ENCODE measurements at regions not wholly inside any gene's neighbourhood (a gene's known extent, or its start where the extent isn't known, plus 50 kb on each side); places are given as distances from the start of the nearest gene placed in this dataset.

GRCh38 chr15:93527374-93528050, 438.5 kb upstream of the RGMA start:
- no peak overlapping the region for H3K4me3 ChIP-seq
- H3K36me3 ChIP-seq = no peaks in the 10 kb centered on the region
- ATAC-seq = no peak
- no peaks in the 10 kb centered on the region for H3K4me1 ChIP-seq
- TF ChIP-seq, protein P1, sequence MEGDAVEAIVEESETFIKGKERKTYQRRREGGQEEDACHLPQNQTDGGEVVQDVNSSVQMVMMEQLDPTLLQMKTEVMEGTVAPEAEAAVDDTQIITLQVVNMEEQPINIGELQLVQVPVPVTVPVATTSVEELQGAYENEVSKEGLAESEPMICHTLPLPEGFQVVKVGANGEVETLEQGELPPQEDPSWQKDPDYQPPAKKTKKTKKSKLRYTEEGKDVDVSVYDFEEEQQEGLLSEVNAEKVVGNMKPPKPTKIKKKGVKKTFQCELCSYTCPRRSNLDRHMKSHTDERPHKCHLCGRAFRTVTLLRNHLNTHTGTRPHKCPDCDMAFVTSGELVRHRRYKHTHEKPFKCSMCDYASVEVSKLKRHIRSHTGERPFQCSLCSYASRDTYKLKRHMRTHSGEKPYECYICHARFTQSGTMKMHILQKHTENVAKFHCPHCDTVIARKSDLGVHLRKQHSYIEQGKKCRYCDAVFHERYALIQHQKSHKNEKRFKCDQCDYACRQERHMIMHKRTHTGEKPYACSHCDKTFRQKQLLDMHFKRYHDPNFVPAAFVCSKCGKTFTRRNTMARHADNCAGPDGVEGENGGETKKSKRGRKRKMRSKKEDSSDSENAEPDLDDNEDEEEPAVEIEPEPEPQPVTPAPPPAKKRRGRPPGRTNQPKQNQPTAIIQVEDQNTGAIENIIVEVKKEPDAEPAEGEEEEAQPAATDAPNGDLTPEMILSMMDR (IDR thresholded peaks at IDR 0.05) = no peak
- intact Hi-C loops (cut with DNase I) = no loop called here
- no peak overlapping the region for H3K27ac ChIP-seq
- no peak for DNase-seq
- 74 to 79% methylated on average over 5 of the region's 5 CpGs for WGBS, 2 donors
- no peaks in the 10 kb centered on the region for H3K9me3 ChIP-seq
- H3K27me3 ChIP-seq = peaks cover 0 to 6% (median 0%) of the 10 kb centered on the region in 7 donors

GRCh38 chr15:93524432-93524831, 435.4 kb upstream of the RGMA start:
- Histone ChIP-seq H3K4me3 (no peak overlapping the region), H3K9me3 (no peaks in the 10 kb centered on the region), H3K4me1 (no peaks in the 10 kb centered on the region), H3K27ac (no peak overlapping the region), H3K36me3 (no peaks in the 10 kb centered on the region), H3K27me3 (peaks cover 0 to 6% (median 0%) of the 10 kb centered on the region in 7 donors)
- DNase-seq (no peak), ATAC-seq (no peak)
- intact Hi-C loops (cut with DNase I) = no loop called here
- TF ChIP-seq, protein P1 (IDR thresholded peaks at IDR 0.05) = no peak
- WGBS, 2 donors = 80 to 82% methylated on average over 6 of the region's 6 CpGs

GRCh38 chr15:93523481-93523880, 434.5 kb upstream of the RGMA start:
- no peak overlapping the region for H3K4me3 ChIP-seq
- no peaks in the 10 kb centered on the region for H3K9me3 ChIP-seq
- 67 to 73% methylated on average over 7 of the region's 7 CpGs for whole genome bisulfite sequencing, 2 donors
- H3K36me3 ChIP-seq = no peaks in the 10 kb centered on the region
- H3K4me1 ChIP-seq = no peaks in the 10 kb centered on the region
- intact Hi-C loops (cut with DNase I) = no loop called here
- H3K27me3 ChIP-seq = peaks cover 0 to 6% (median 0%) of the 10 kb centered on the region in 7 donors
- no peak overlapping the region for H3K27ac ChIP-seq
- TF ChIP-seq, protein P1 (IDR thresholded peaks at IDR 0.05) = no peak
- no peak for ATAC-seq
- DNase-seq = no peak

GRCh38 chr15:93520206-93520605, 431.2 kb upstream of the RGMA start:
- intact Hi-C loops (cut with DNase I) = no loop called here
- Histone ChIP-seq H3K27ac (no peak overlapping the region), H3K4me1 (peaks cover 0 to 12% (median 8%) of the 10 kb centered on the region in 9 donors), H3K27me3 (peaks cover 0 to 6% (median 0%) of the 10 kb centered on the region in 7 donors), H3K4me3 (no peak overlapping the region), H3K9me3 (no peaks in the 10 kb centered on the region), H3K36me3 (no peaks in the 10 kb centered on the region)
- ATAC-seq (peak in 1 of 8 donors; percentile 57), DNase-seq (no peak)
- 52 to 53% methylated on average over 4 of the region's 4 CpGs for WGBS, 2 donors
- TF ChIP-seq, protein P1 (IDR thresholded peaks at IDR 0.05) = no peak

Data from heart right ventricle (tissue), 16 donors.